ENCODE measurements at regions not wholly inside any gene's neighbourhood (a gene's known extent, or its start where the extent isn't known, plus 50 kb on each side); places are given as distances from the start of the nearest gene placed in this dataset.

GRCh38 chr14:50008974-50009373 is 107.4 kb downstream of the VCPKMT start:
- TF ChIP-seq, protein P1, sequence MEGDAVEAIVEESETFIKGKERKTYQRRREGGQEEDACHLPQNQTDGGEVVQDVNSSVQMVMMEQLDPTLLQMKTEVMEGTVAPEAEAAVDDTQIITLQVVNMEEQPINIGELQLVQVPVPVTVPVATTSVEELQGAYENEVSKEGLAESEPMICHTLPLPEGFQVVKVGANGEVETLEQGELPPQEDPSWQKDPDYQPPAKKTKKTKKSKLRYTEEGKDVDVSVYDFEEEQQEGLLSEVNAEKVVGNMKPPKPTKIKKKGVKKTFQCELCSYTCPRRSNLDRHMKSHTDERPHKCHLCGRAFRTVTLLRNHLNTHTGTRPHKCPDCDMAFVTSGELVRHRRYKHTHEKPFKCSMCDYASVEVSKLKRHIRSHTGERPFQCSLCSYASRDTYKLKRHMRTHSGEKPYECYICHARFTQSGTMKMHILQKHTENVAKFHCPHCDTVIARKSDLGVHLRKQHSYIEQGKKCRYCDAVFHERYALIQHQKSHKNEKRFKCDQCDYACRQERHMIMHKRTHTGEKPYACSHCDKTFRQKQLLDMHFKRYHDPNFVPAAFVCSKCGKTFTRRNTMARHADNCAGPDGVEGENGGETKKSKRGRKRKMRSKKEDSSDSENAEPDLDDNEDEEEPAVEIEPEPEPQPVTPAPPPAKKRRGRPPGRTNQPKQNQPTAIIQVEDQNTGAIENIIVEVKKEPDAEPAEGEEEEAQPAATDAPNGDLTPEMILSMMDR (IDR thresholded peaks at IDR 0.05) = no peak
- TF ChIP-seq POLR2A (IDR thresholded peaks at IDR 0.05) = no peak
- no peak for TF ChIP-seq POLR2AphosphoS5 (IDR thresholded peaks at IDR 0.05; ENCODE audit: insufficient read depth in 1 of 2, low read depth in 1 of 2)

Data from vagina (tissue), 2 donors.